Natural killer cell (primary cell): ENCODE measurements at regions not wholly inside any gene's neighbourhood (a gene's known extent, or its start where the extent isn't known, plus 50 kb on each side); places are given as distances from the start of the nearest gene placed in this dataset.

Experiments used
- ATAC-seq, 3 donors: fragments of 150-1000 bp in 2 of 3; fragments of 200-7000 bp in 1 of 3; cut with Tn5 transposase; 1 replicate in 1 of 3; 2 replicates in 2 of 3; pipeline ENCODE4 v1.10.0; 2021; ENCODE audit warnings: mild to moderate bottlenecking in 2 of 3, moderate library complexity in 2 of 3
- DNase-seq, 2 donors: peaks; one replicate each; pipeline versions ENCODE4 v3.0.0 to v3.0.0-alpha.2; 2013 to 2021; ENCODE audit warnings: mixed read lengths in 1 of 2
- H3K27ac ChIP-seq: one replicate; pipeline ENCODE4 v1.5.1; 2013; ENCODE audit warnings: mild to moderate bottlenecking, low read length
- H3K27me3 ChIP-seq: one replicate; pipeline ENCODE4 v1.6.1; 2013; ENCODE audit warnings: low read length; ENCODE audit not compliant: control insufficient read depth, insufficient read depth
- H3K36me3 ChIP-seq: one replicate; pipeline ENCODE4 v1.6.1; 2013; ENCODE audit warnings: low read length; ENCODE audit not compliant: control insufficient read depth, insufficient read depth
- H3K4me1 ChIP-seq: one replicate; pipeline ENCODE4 v1.6.1; 2013; ENCODE audit warnings: low read length; ENCODE audit not compliant: control insufficient read depth, insufficient read depth
- H3K4me3 ChIP-seq: one replicate; pipeline ENCODE4 v1.5.1; 2013; ENCODE audit warnings: low read length
- H3K9me3 ChIP-seq: one replicate; pipeline ENCODE4 v1.6.1; 2013; ENCODE audit warnings: low read length; ENCODE audit not compliant: control insufficient read depth, insufficient read depth
- H3K27ac Mint-ChIP-seq, 2 donors: one replicate each; pipeline ENCODE4 v1.8.0; 2022; ENCODE audit warnings: mild to moderate bottlenecking in 2 of 2, mixed read lengths in 2 of 2, moderate library complexity in 1 of 2
- H3K27me3 Mint-ChIP-seq, 2 donors: one replicate each; pipeline ENCODE4 v1.8.0; 2022; ENCODE audit warnings: low read depth in 2 of 2, mixed read lengths in 2 of 2
- H3K36me3 Mint-ChIP-seq: one replicate; pipeline ENCODE4 v1.8.0; 2022; ENCODE audit warnings: mixed read lengths
- H3K4me1 Mint-ChIP-seq, 2 donors: one replicate each; pipeline ENCODE4 v1.8.0; 2022; ENCODE audit warnings: mixed read lengths in 2 of 2
- H3K4me3 Mint-ChIP-seq: one replicate; pipeline ENCODE4 v1.8.0; 2022; ENCODE audit warnings: mild to moderate bottlenecking, moderate library complexity, mixed read lengths
- H3K9me3 Mint-ChIP-seq, 2 donors: one replicate each; pipeline ENCODE4 v1.8.0; 2022; ENCODE audit warnings: mixed read lengths in 2 of 2
- CTCF ChIP-seq: fragments of 200-600 bp; IDR thresholded peaks from one replicate; pipeline ENCODE4 v1.8.0; 2022; ENCODE audit warnings: antibody characterized with exemption
- WGBS: methylation state at CpG from one replicate; pipeline ENCODE4 v1.1.7; 2013; ENCODE audit warnings: missing lambda C conversion rate; ENCODE audit not compliant: insufficient coverage; 5-methylcytosine and 5-hydroxymethylcytosine counted together
- intact Hi-C: fragments of 100-400 bp; cut with micrococcal nuclease; formaldehyde crosslinking; loops from one replicate; pipeline ENCODE4 v1.14.2; 2022

GRCh38 chr6:102438171-102438570 lies 1044.7 kb downstream of the GRIK2 start:
- H3K4me1 ChIP-seq: no peaks in the 10 kb centered on the region
- H3K27ac Mint-ChIP-seq: no peak overlapping the region
- H3K4me3 ChIP-seq: no peak overlapping the region
- no peak overlapping the region for H3K27ac ChIP-seq
- no peak for TF ChIP-seq CTCF
- H3K36me3 Mint-ChIP-seq: peaks cover 10% of the 10 kb centered on the region
- intact Hi-C loops: no loop called here
- H3K27me3 ChIP-seq: no peaks in the 10 kb centered on the region
- 93% methylated on average over 1 of the region's 1 CpG for WGBS
- H3K9me3 Mint-ChIP-seq: peaks cover 10 to 24% of the 10 kb centered on the region in 2 donors
- DNase-seq (no peak), ATAC-seq (no peak)
- H3K27me3 Mint-ChIP-seq: no peaks in the 10 kb centered on the region
- H3K4me3 Mint-ChIP-seq: no peak overlapping the region
- no peaks in the 10 kb centered on the region for H3K36me3 ChIP-seq
- no peaks in the 10 kb centered on the region for H3K9me3 ChIP-seq
- no peaks in the 10 kb centered on the region for H3K4me1 Mint-ChIP-seq

GRCh38 chr6:102417368-102417998 lies 1024.0 kb downstream of the GRIK2 start:
- H3K9me3 ChIP-seq: peaks cover 3% of the 10 kb centered on the region
- DNase-seq (no peak), ATAC-seq (no peak)
- H3K4me1 ChIP-seq: no peaks in the 10 kb centered on the region
- peaks cover 16% of the 10 kb centered on the region for H3K36me3 Mint-ChIP-seq
- H3K27me3 ChIP-seq: no peaks in the 10 kb centered on the region
- WGBS: 19% methylated on average over 4 of the region's 4 CpGs
- TF ChIP-seq CTCF: no peak
- H3K9me3 Mint-ChIP-seq: peaks cover 10 to 23% of the 10 kb centered on the region in 2 donors
- H3K27ac ChIP-seq: no peak overlapping the region
- H3K27me3 Mint-ChIP-seq: no peaks in the 10 kb centered on the region
- no peak overlapping the region for H3K4me3 ChIP-seq
- no peak overlapping the region for H3K27ac Mint-ChIP-seq
- no peak overlapping the region for H3K4me3 Mint-ChIP-seq
- intact Hi-C loops: no loop called here
- no peaks in the 10 kb centered on the region for H3K36me3 ChIP-seq
- no peaks in the 10 kb centered on the region for H3K4me1 Mint-ChIP-seq

GRCh38 chr6:102415891-102416290 lies 1022.4 kb downstream of the GRIK2 start:
- WGBS: 83% methylated on average over 1 of the region's 1 CpG
- ATAC-seq (no peak), DNase-seq (no peak)
- Histone ChIP-seq H3K4me1 (no peaks in the 10 kb centered on the region), H3K4me3 (no peak overlapping the region), H3K9me3 (peaks cover 3% of the 10 kb centered on the region), H3K27me3 (no peaks in the 10 kb centered on the region), H3K36me3 (no peaks in the 10 kb centered on the region), H3K27ac (no peak overlapping the region)
- no peaks in the 10 kb centered on the region for H3K4me1 Mint-ChIP-seq
- TF ChIP-seq CTCF: no peak
- H3K9me3 Mint-ChIP-seq: peaks cover 10 to 19% of the 10 kb centered on the region in 2 donors
- H3K27me3 Mint-ChIP-seq: no peaks in the 10 kb centered on the region
- H3K4me3 Mint-ChIP-seq: no peak overlapping the region
- H3K36me3 Mint-ChIP-seq: peaks cover 10% of the 10 kb centered on the region
- H3K27ac Mint-ChIP-seq: no peak overlapping the region
- intact Hi-C loops: no loop called here

GRCh38 chr6:102411796-102412195 lies 1018.3 kb downstream of the GRIK2 start:
- Histone ChIP-seq H3K27me3 (no peaks in the 10 kb centered on the region), H3K27ac (no peak overlapping the region), H3K9me3 (peaks cover 3% of the 10 kb centered on the region), H3K36me3 (no peaks in the 10 kb centered on the region), H3K4me1 (no peaks in the 10 kb centered on the region), H3K4me3 (no peak overlapping the region)
- intact Hi-C loops: no loop called here
- Mint-ChIP-seq H3K36me3 (no peaks in the 10 kb centered on the region), H3K27me3 (no peaks in the 10 kb centered on the region), H3K27ac (no peak overlapping the region), H3K4me1 (no peaks in the 10 kb centered on the region), H3K9me3 (peaks cover 5 to 12% of the 10 kb centered on the region in 2 donors), H3K4me3 (no peak overlapping the region)
- TF ChIP-seq CTCF: no peak
- 54% methylated on average over 2 of the region's 3 CpGs for WGBS
- no peak for ATAC-seq
- DNase-seq: no peak
